DOHH2 (cell line): ENCODE measurements at regions not wholly inside any gene's neighbourhood (a gene's known extent, or its start where the extent isn't known, plus 50 kb on each side); places are given as distances from the start of the nearest gene placed in this dataset.

Source experiments
- H3F3A ChIP-seq: fragments of 200-600 bp; sonication (generic), shearing (Covaris generic); 2 replicates; pipeline ENCODE4 v1.6.0; 2016; ENCODE audit warnings: antibody characterized with exemption, mild to moderate bottlenecking; ENCODE audit not compliant: control insufficient read depth, insufficient read depth
- H3K27ac ChIP-seq: fragments of 200-600 bp; sonication (generic); 2 replicates; pipeline ENCODE4 v1.5.1; 2014; ENCODE audit warnings: low read depth, mild to moderate bottlenecking, low read length, moderate library complexity
- H3K27me3 ChIP-seq: fragments of 200-600 bp; sonication (generic); 2 replicates; pipeline ENCODE4 v1.6.1; 2014; ENCODE audit warnings: mild to moderate bottlenecking, low read length, mixed read lengths; ENCODE audit not compliant: control insufficient read depth
- H3K36me3 ChIP-seq: fragments of 200-600 bp; sonication (generic); 2 replicates; pipeline ENCODE4 v1.6.1; 2014; ENCODE audit warnings: mild to moderate bottlenecking, low read length, moderate library complexity, mixed read lengths; ENCODE audit not compliant: control insufficient read depth
- H3K4me1 ChIP-seq: fragments of 200-600 bp; sonication (generic); 2 replicates; pipeline ENCODE4 v1.6.1; 2014; ENCODE audit warnings: mild to moderate bottlenecking, low read length, mixed read lengths; ENCODE audit not compliant: control insufficient read depth
- H3K4me2 ChIP-seq: fragments of 200-600 bp; sonication (generic); 2 replicates; pipeline ENCODE4 v1.6.0; 2014; ENCODE audit warnings: mild to moderate bottlenecking, low read length, moderate library complexity
- H3K4me3 ChIP-seq: fragments of 200-600 bp; sonication (generic); 2 replicates; pipeline ENCODE4 v1.5.1; 2014; ENCODE audit warnings: mild to moderate bottlenecking, low read length, mixed read lengths
- H3K79me2 ChIP-seq: fragments of 200-600 bp; sonication (generic); 2 replicates; pipeline ENCODE4 v1.6.1; 2014; ENCODE audit warnings: mild to moderate bottlenecking, low read length, mixed read lengths; ENCODE audit not compliant: control insufficient read depth
- H3K9me2 ChIP-seq: fragments of 200-600 bp; sonication (generic); replicated peaks from 2 replicates; pipeline ENCODE4 v1.6.1; 2014; ENCODE audit warnings: mild to moderate bottlenecking, low read length, mixed read lengths; ENCODE audit not compliant: control insufficient read depth
- H3K9me3 ChIP-seq: fragments of 200-600 bp; sonication (generic); 2 replicates; pipeline ENCODE4 v1.6.1; 2014; ENCODE audit warnings: antibody characterized with exemption, low read length, mixed read lengths; ENCODE audit not compliant: control insufficient read depth, insufficient read depth
- H4K20me1 ChIP-seq: fragments of 200-600 bp; sonication (generic); 2 replicates; pipeline ENCODE4 v1.6.0; 2014; ENCODE audit warnings: low read depth, mild to moderate bottlenecking, antibody characterized with exemption, low read length, moderate library complexity; ENCODE audit not compliant: control insufficient read depth, insufficient read depth
- CTCF ChIP-seq: fragments of 200-600 bp; sonication (generic); IDR thresholded peaks from one replicate; pipeline ENCODE4 v1.5.1; 2014; ENCODE audit warnings: antibody characterized with exemption, mild to moderate bottlenecking, low read depth, low read length; ENCODE audit not compliant: poor library complexity, severe bottlenecking
- EZH2phosphoT487 ChIP-seq: fragments of 200-600 bp; sonication (generic); IDR thresholded peaks from 2 replicates; pipeline ENCODE4 v1.6.1; 2017; ENCODE audit warnings: borderline replicate concordance, mild to moderate bottlenecking, antibody characterized with exemption, low read length, moderate library complexity, mixed read lengths

GRCh38 chr2:187177253-187177652, 270.8 kb downstream of the CALCRL start:
- no peaks in the 10 kb centered on the region for H3K9me3 ChIP-seq
- no peaks in the 10 kb centered on the region for H3K4me1 ChIP-seq
- no peak for TF ChIP-seq CTCF
- TF ChIP-seq EZH2phosphoT487 = no peak

GRCh38 chr2:187174582-187174981, 273.5 kb downstream of the CALCRL start:
- no peak overlapping the region for H3K4me2 ChIP-seq
- no peaks in the 10 kb centered on the region for H3K9me2 ChIP-seq
- no peaks in the 10 kb centered on the region for H3K9me3 ChIP-seq
- no peaks in the 10 kb centered on the region for H3K79me2 ChIP-seq
- H3K27me3 ChIP-seq = no peaks in the 10 kb centered on the region
- H3K36me3 ChIP-seq = no peaks in the 10 kb centered on the region
- H3K27ac ChIP-seq = no peak overlapping the region
- no peaks in the 10 kb centered on the region for H4K20me1 ChIP-seq
- H3K4me3 ChIP-seq = no peak overlapping the region
- peaks cover 5% of the 10 kb centered on the region for H3K4me1 ChIP-seq
- no peaks in the 10 kb centered on the region for H3F3A ChIP-seq
- TF ChIP-seq EZH2phosphoT487 = no peak
- TF ChIP-seq CTCF = peak; percentile 80

More at GRCh38 chr2:187177253-187177652, 270.8 kb downstream of the CALCRL start:
- Histone ChIP-seq H4K20me1 (no peaks in the 10 kb centered on the region), H3K4me3 (no peak overlapping the region), H3K79me2 (no peaks in the 10 kb centered on the region), H3K27ac (no peak overlapping the region), H3K9me2 (no peaks in the 10 kb centered on the region), H3K27me3 (no peaks in the 10 kb centered on the region), H3K36me3 (no peaks in the 10 kb centered on the region), H3K4me2 (no peak overlapping the region), H3F3A (no peaks in the 10 kb centered on the region)

DNA sequence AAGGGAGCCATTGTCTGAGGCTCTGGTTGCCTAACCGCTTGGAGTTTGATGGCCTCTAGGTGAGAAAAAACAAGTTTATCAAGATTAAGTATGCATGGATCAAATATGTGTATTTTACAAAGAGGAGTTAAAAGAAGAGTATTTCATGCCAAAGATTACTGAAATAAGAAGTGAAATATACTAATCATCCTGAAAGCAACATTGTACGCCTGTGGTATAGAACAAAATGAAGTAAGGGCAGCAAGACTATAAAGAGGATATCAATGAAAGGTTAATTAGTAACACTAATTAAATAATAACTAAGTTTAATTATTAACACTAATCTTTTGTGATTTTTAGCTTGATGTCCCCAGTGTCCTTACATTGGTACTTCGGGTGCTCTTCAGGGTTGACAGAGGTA, 276.7 kb downstream of the CALCRL start:
- Histone ChIP-seq H3K27me3 (no peaks in the 10 kb centered on the region), H3K36me3 (no peaks in the 10 kb centered on the region), H3K4me2 (no peak overlapping the region), H3K9me2 (no peaks in the 10 kb centered on the region), H3K4me3 (no peak overlapping the region), H3K79me2 (no peaks in the 10 kb centered on the region), H3K9me3 (no peaks in the 10 kb centered on the region), H3K4me1 (peaks cover 19% of the 10 kb centered on the region), H4K20me1 (no peaks in the 10 kb centered on the region), H3K27ac (no peak overlapping the region), H3F3A (0 out of 2 replicates have a peak, but pooled peaks cover 2% of the 10 kb centered on the region)
- TF ChIP-seq CTCF (no peak), EZH2phosphoT487 (no peak)
